GM04503 (cell line): ENCODE measurements at regions not wholly inside any gene's neighbourhood (a gene's known extent, or its start where the extent isn't known, plus 50 kb on each side); places are given as distances from the start of the nearest gene placed in this dataset.

ENCODE experiments used
- DNase-seq: peaks from one replicate; pipeline ENCODE4 v3.0.0-alpha.2; 2012; ENCODE audit warnings: low read depth

DNA sequence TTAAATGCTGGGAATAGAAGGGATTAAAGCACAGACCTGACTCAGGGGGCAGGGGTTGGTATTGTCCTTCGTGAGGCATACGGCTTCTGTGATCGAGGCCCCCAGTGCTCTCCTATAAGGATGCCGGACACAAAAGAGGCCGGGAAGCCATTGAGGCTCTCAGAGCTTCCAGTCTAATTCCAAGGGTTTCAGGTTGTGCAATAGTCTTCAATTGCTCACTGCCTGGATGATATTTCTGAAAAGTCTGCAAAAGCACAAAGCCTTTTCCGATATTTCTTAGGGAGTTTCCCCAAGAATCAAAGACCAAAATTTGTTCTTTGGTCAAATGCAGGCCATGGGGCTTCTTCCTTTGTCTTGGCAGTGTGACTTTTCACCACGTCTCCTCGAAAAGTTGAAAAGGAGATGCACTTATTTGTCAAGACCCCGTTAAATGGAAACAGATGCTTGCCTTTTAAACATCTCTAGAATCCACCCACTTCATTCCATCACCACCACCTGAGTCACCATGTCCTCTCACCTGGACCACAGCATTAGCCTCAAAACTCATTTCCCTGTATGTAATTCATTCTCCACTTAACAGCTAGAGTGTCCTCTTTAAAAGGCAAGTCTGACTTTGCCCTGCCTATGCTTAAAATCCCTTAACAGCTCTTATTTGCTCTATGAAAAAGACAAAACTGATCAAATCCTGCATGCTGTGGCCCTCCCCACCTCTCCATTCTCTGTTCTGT, 134.8 kb upstream of the NAMPT start:
- DNase-seq, result no peak

DNA sequence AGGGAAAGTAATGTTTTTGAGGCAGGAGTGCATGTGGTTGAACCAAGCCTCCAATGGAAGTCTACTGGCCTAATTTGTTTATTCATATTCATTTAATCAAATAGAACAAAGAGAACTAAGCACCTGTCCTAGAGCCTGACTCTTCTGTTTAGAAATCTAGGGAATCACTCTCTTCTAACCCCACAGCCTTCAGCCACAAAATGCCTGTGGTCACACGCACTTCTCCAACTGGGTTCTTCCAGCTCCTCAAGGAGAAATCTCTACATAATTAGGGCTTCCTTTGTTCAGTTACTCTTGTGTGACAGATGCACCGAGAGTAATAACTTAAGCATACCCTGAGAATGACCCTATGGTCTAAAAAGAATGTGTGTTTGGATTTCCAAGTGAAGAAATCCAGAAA, 133.7 kb upstream of the NAMPT start:
- DNase-seq, result no peak

DNA sequence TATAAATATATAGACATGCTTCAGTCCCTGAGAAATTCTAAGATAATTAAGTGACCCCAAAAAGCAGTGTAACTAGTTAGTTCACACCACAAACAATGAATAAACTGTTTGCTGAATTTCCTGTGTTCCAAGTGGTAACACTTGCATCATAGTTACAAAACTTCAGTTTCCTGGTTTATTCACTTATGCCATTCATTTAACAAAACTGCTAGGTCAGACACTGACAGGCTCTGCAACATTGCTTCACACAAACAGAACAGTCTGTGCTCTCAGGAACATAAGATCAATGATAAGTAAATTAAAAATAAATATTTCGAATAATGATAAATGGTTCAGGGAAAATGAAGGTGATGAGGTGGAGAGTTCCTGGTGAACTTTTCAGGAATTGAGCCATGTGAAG, 133.3 kb upstream of the NAMPT start:
- no peak for DNase-seq

GRCh38 chr7:106417273-106417902, 132.6 kb upstream of the NAMPT start:
- DNase-seq, result no peak

DNA sequence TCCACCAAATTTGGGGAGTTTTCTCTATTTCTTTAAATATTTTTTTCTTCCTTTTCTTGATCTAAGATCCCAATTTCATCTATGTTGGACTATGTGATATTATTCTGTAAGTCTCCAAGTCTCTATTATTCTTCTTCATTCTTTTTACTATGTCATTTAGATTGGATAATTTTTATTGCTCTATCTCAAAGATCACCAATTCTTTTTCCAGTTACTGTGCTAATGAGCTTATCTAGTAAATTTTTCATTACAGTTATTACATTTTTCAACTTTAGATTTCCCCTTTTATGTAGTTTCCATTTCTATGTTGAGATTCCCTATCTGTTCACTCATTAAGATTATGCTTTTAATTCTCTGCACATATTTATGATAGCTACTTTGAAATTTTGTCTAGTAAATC, 131.6 kb upstream of the NAMPT start:
- DNase-seq, result no peak

- DNase-seq, result no peak
Measured at GRCh38 chr7:106415433-106415832, 130.7 kb upstream of the NAMPT start.

- DNase-seq, result no peak
Measured at GRCh38 chr7:106413446-106413845, 128.7 kb upstream of the NAMPT start.

- no peak for DNase-seq
Measured at GRCh38 chr7:106405697-106406141, 120.9 kb upstream of the NAMPT start.

DNA sequence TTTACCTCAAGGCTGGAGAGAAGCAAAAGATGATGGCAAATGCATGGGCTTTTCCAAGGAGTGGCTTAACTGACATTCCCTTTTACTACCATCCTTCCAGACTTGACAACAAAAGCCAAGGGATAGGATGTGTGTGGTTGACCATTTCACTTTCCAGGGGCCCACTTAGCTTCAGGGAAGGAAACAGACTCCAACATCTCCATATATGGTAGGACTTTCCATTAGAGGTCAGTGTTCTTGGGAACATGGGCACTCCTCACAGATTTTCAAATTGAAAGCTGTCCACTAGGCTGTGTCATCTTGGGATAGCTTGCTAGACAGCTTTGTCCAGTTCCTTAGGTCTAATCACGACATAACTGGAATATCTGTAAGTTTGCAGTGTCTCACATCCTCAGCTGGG, 118.1 kb upstream of the NAMPT start:
- DNase-seq, result no peak

- no peak for DNase-seq
Measured at GRCh38 chr7:106400923-106401322, 116.1 kb upstream of the NAMPT start.

GRCh38 chr7:106398786-106399185, 114.0 kb upstream of the NAMPT start:
- no peak for DNase-seq

DNA sequence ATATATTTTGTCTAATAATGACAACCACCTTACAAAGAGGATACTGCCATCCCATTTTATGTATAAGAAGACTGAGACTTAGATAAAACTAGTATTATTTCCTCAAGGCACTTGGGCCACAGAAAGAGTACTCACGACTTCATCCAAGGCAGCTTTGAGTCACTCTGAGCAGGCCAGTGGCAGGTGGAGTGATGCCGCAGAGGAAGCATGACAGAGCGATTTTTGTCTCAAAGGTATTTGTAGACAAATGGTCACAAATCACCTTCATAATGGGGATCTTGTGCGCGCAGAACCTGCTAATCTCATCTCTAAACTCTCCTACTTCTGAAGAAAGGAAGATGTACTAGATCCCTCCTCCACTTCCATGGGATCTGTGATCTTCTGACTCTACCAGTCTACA, 113.2 kb upstream of the NAMPT start:
- DNase-seq, result no peak

GRCh38 chr7:106394526-106394925, 109.7 kb upstream of the NAMPT start:
- no peak for DNase-seq

GRCh38 chr7:106393564-106394251, 108.9 kb upstream of the NAMPT start:
- no peak for DNase-seq

- DNase-seq, result no peak
Measured at GRCh38 chr7:106392590-106392989, 107.8 kb upstream of the NAMPT start.

GRCh38 chr7:106392144-106392543, 107.4 kb upstream of the NAMPT start:
- DNase-seq, result no peak

- no peak for DNase-seq
Measured at GRCh38 chr7:106386958-106387357, 102.2 kb upstream of the NAMPT start.

DNA sequence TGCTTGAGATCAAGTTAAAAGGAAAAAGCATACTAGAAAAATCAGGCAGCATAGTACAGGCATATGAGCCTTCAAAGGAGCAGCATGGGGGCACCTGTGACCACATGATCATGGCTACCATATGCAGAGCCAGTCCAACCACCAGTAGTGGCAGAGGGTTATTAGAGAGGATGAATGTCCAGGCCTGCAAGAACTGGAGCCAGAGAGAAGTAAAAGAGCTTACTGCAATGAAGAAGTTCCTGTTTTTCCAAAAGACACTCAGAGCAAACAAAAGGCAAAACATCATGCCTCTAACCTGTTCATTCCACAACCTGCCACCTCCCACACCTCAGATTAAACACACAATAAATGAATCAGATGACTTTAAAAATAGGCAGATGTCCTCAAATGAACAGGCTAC, 99.6 kb upstream of the NAMPT start:
- DNase-seq, result no peak

GRCh38 chr7:106382929-106383328, 98.1 kb upstream of the NAMPT start:
- no peak for DNase-seq

DNA sequence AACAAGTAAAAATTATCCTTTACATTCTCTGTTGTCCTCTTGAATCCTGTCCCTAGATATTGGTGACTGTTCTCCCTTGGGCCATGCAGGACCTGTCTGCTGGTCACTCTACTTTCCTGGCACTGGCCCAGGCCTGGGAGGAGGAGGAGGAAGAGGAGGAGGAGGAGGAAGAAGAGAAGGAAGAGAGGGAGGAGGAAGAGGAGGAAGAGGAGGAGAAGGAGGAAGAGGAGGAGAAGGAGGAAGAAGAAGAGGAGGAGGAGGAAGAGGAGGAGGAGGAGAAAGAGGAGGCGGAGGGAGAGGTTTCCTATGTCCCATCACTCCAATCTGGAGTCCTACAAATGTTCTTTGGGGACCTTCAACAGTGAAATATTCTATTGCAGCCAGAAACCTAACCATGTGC, 97.3 kb upstream of the NAMPT start:
- DNase-seq, result no peak

DNA sequence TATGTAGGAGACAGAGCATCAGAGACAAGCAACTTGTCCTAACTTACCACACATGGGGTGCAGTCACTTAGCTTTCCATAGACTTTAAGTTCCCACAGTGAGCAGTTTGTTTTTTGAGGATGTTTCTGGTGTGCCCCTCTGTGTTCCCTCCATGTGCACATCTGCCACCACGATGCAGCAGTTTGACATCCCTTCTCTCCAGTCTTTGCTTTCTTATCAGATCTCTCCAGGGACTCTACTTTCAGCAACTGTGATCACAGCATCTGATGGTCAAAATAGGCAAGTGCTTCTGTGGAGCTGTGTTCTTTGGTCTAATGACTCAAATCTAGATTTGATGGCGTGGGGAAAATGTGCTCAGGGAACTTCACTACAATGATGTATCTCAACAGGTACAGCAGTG, 96.5 kb upstream of the NAMPT start:
- DNase-seq, result no peak

DNA sequence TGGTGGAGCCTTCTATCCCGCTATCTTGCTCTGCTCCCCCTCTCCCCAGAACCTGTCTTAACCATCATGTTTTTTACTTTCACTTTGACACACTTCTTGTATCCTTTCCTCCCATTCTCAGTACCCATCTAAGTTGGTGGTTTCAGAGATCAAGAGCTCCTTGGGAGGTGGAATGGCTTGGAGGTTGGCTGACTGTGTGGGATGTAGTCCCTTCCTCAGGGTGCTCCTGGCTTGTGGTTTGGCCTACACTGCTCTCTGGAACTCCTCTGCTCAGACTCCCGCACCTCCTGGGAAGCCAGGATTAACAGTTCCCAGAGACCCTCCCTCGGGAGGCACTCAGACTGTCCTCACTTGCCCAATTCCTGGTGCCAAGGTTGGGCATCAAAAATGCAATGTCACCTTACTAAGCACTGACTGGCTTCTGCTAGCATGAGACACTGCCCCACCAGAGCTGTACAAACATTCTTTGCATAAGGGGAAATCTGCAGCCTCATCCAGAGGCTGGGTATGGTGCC, 93.1 kb upstream of the NAMPT start:
- no peak for DNase-seq
